MCF 10A (cell line): ENCODE measurements at regions not wholly inside any gene's neighbourhood (a gene's known extent, or its start where the extent isn't known, plus 50 kb on each side); places are given as distances from the start of the nearest gene placed in this dataset.

Experiments used
- BruUV-seq: library from RNA; stranded (reverse); fragments of 400-500 nt; replicated peaks from 2 replicates; lab custom pipeline; 2021; lab: Mats Ljungman, UMichigan
- CTCF ChIA-PET: fragments of 300-600 bp; sonication (Branson Sonifier 250); formaldehyde crosslinking; extraction: SDS; loops from one replicate; lab custom pipeline; 2021; ENCODE audit warnings: antibody characterized with exemption, inconsistent platforms; lab: Yijun Ruan, JAX
- POLR2A ChIA-PET: fragments of 300-600, 350-650 bp; sonication (Branson Sonifier 250); formaldehyde crosslinking; extraction: SDS; loops from one replicate; lab custom pipeline; 2020; ENCODE audit warnings: antibody characterized with exemption, inconsistent platforms; lab: Yijun Ruan, JAX
- DNase-seq: peaks from one replicate; pipeline ENCODE4 v3.0.0-alpha.2; 2018; ENCODE audit not compliant: unreplicated experiment
- H3K27ac Mint-ChIP-seq: one replicate; pipeline ENCODE4 v1.8.0; 2022; ENCODE audit warnings: mild to moderate bottlenecking, low read depth, mixed read lengths; ENCODE audit not compliant: unreplicated experiment
- H3K27me3 Mint-ChIP-seq: one replicate; pipeline ENCODE4 v1.8.0; 2022; ENCODE audit warnings: mixed read lengths; ENCODE audit not compliant: insufficient read depth, unreplicated experiment
- H3K36me3 Mint-ChIP-seq: one replicate; pipeline ENCODE4 v1.8.0; 2022; ENCODE audit warnings: mild to moderate bottlenecking, moderate library complexity, mixed read lengths; ENCODE audit not compliant: insufficient read depth, unreplicated experiment
- H3K4me1 Mint-ChIP-seq: one replicate; pipeline ENCODE4 v1.8.0; 2022; ENCODE audit warnings: mixed read lengths; ENCODE audit not compliant: insufficient read depth, unreplicated experiment
- H3K4me3 Mint-ChIP-seq: one replicate; pipeline ENCODE4 v1.8.0; 2022; ENCODE audit warnings: mild to moderate bottlenecking, moderate library complexity, mixed read lengths; ENCODE audit not compliant: unreplicated experiment
- H3K9me3 Mint-ChIP-seq: one replicate; pipeline ENCODE4 v1.8.0; 2022; ENCODE audit warnings: mixed read lengths; ENCODE audit not compliant: unreplicated experiment
- CTCF ChIP-seq: fragments of 200-600 bp; IDR thresholded peaks from one replicate; pipeline ENCODE4 v1.8.0; 2022; ENCODE audit warnings: antibody characterized with exemption, mild to moderate bottlenecking; ENCODE audit not compliant: unreplicated experiment
- intact Hi-C: fragments of 100-400 bp; cut with micrococcal nuclease; formaldehyde crosslinking; loops from 2 replicates; pipeline ENCODE4 v1.14.1; 2022

- Mint-ChIP-seq H3K9me3 (peaks cover 12% of the 10 kb centered on the region), H3K4me3 (no peak overlapping the region), H3K36me3 (no peaks in the 10 kb centered on the region), H3K27ac (no peak overlapping the region), H3K27me3 (no peaks in the 10 kb centered on the region), H3K4me1 (no peaks in the 10 kb centered on the region)
- intact Hi-C loops, result no loop called here
- BruUV-seq, result no TSS peak
- TF ChIP-seq CTCF, result no peak
- ChIA-PET POLR2A (no interaction called here), CTCF (no interaction called here)
- DNase-seq, result no peak
These were observed 134.5 kb upstream of the PRSS16 start for GRCh38 chr6:27112974-27113373.

GRCh38 chr6:27119329-27119728, 128.2 kb upstream of the PRSS16 start:
- no peak overlapping the region for H3K4me3 Mint-ChIP-seq
- no TSS peak for BruUV-seq

GRCh38 chr6:27119761-27120160, 127.7 kb upstream of the PRSS16 start:
- Mint-ChIP-seq H3K27ac (no peak overlapping the region), H3K9me3 (no peaks in the 10 kb centered on the region), H3K4me3 (no peak overlapping the region), H3K36me3 (no peaks in the 10 kb centered on the region), H3K27me3 (no peaks in the 10 kb centered on the region), H3K4me1 (no peaks in the 10 kb centered on the region)
- no peak for DNase-seq
- TF ChIP-seq CTCF, result no peak
- ChIA-PET POLR2A (interaction anchor here (0.5 to 0.8 kb wide), 3 partner anchors 10 to 703 kb away, joined by 3 read pairs; no protein-coding TSS in a partner anchor), CTCF (no interaction called here)
- BruUV-seq, result no TSS peak
- intact Hi-C loops, result no loop called here

More at GRCh38 chr6:27119329-27119728, 128.2 kb upstream of the PRSS16 start:
- Mint-ChIP-seq H3K27me3 (no peaks in the 10 kb centered on the region), H3K9me3 (no peaks in the 10 kb centered on the region), H3K27ac (no peak overlapping the region), H3K36me3 (no peaks in the 10 kb centered on the region), H3K4me1 (no peaks in the 10 kb centered on the region)
- DNase-seq, result no peak
- POLR2A ChIA-PET, result interaction anchor here (0.5 to 0.8 kb wide), 3 partner anchors 10 to 704 kb away, joined by 3 read pairs; no protein-coding TSS in a partner anchor
- intact Hi-C loops, result no loop called here
- TF ChIP-seq CTCF, result no peak
- CTCF ChIA-PET, result interaction anchor here (1.6 kb wide), 1 partner anchor 677 kb away, joined by 4 read pairs; no protein-coding TSS in a partner anchor

- no peaks in the 10 kb centered on the region for H3K27me3 Mint-ChIP-seq
- POLR2A ChIA-PET, result interaction anchor here (0.7 to 1.8 kb wide), 4 partner anchors 9 to 635 kb away, joined by 3 to 7 read pairs (median 5); a partner anchor contains a TSS
- CTCF ChIA-PET, result interaction anchor here (0.7 to 1.0 kb wide), 2 partner anchors 37 to 563 kb away, joined by 3 to 4 read pairs; no protein-coding TSS in a partner anchor
- DNase-seq, result no peak
- intact Hi-C loops, result no loop called here
- TF ChIP-seq CTCF, result no peak
- H3K27ac Mint-ChIP-seq, result no peak overlapping the region
- H3K9me3 Mint-ChIP-seq, result no peaks in the 10 kb centered on the region
- no peak overlapping the region for H3K4me3 Mint-ChIP-seq
- no peaks in the 10 kb centered on the region for H3K36me3 Mint-ChIP-seq
- BruUV-seq, result no TSS peak
- H3K4me1 Mint-ChIP-seq, result no peaks in the 10 kb centered on the region
These were observed 125.9 kb upstream of the PRSS16 start for GRCh38 chr6:27121640-27122039.
